H9 (cell line): ENCODE measurements at regions not wholly inside any gene's neighbourhood (a gene's known extent, or its start where the extent isn't known, plus 50 kb on each side); places are given as distances from the start of the nearest gene placed in this dataset.

Source experiments
- DNase-seq: peaks from one replicate; pipeline ENCODE4 v3.0.0-alpha.2; 2017
- H2AFZ ChIP-seq: one replicate; pipeline ENCODE4 v1.6.1; 2013; ENCODE audit warnings: mild to moderate bottlenecking, low read length, control low read depth, moderate library complexity
- H2AK5ac ChIP-seq: 2 replicates; pipeline ENCODE4 v1.6.1; 2013; ENCODE audit warnings: low read length, control low read depth, mixed read lengths; ENCODE audit not compliant: insufficient read length
- H2BK120ac ChIP-seq: one replicate; pipeline ENCODE4 v1.6.1; 2013; ENCODE audit warnings: low read depth, mild to moderate bottlenecking, low read length, control low read depth, inconsistent platforms; ENCODE audit not compliant: poor library complexity, severe bottlenecking
- H2BK12ac ChIP-seq: 2 replicates; pipeline ENCODE4 v1.6.1; 2013; ENCODE audit warnings: low read length, control low read depth, mixed read lengths, low read depth; ENCODE audit not compliant: insufficient read length
- H2BK15ac ChIP-seq: 2 replicates; pipeline ENCODE4 v1.6.1; 2013; ENCODE audit warnings: low read depth, low read length, control low read depth
- H2BK20ac ChIP-seq: one replicate; pipeline ENCODE4 v1.6.1; 2013; ENCODE audit warnings: low read depth, mild to moderate bottlenecking, low read length, control low read depth, inconsistent platforms; ENCODE audit not compliant: poor library complexity, severe bottlenecking
- H2BK5ac ChIP-seq: 2 replicates; pipeline ENCODE4 v1.6.1; 2013; ENCODE audit warnings: low read length, control low read depth, mixed read lengths; ENCODE audit not compliant: insufficient read length
- H3K14ac ChIP-seq: 2 replicates; pipeline ENCODE4 v1.6.1; 2013; ENCODE audit warnings: low read length, control low read depth; ENCODE audit not compliant: insufficient read depth
- H3K18ac ChIP-seq: 2 replicates; pipeline ENCODE4 v1.6.1; 2013; ENCODE audit warnings: low read depth, mild to moderate bottlenecking, mixed read lengths, low read length, control low read depth; ENCODE audit not compliant: insufficient read length
- H3K23ac ChIP-seq: 2 replicates; pipeline ENCODE4 v1.6.1; 2013; ENCODE audit warnings: low read length, control low read depth, mixed read lengths, low read depth; ENCODE audit not compliant: insufficient read length
- H3K23me2 ChIP-seq: 2 replicates; pipeline ENCODE4 v1.6.1; 2013; ENCODE audit warnings: low read depth, mild to moderate bottlenecking, mixed read lengths, low read length, control low read depth; ENCODE audit not compliant: insufficient read length, poor library complexity, severe bottlenecking
- H3K27ac ChIP-seq: 2 replicates; pipeline ENCODE4 v1.5.1; 2013; ENCODE audit warnings: low read length, control low read depth, mixed read lengths, low read depth; ENCODE audit not compliant: insufficient read length
- H3K27me3 ChIP-seq: 2 replicates; pipeline ENCODE4 v1.6.1; 2013; ENCODE audit warnings: low read length, control low read depth, inconsistent platforms; ENCODE audit not compliant: insufficient read depth
- H3K4ac ChIP-seq: 2 replicates; pipeline ENCODE4 v1.6.1; 2013; ENCODE audit warnings: low read depth, mild to moderate bottlenecking, control low read depth, inconsistent platforms, low read length, moderate library complexity
- H3K4me1 ChIP-seq: 2 replicates; pipeline ENCODE4 v1.6.1; 2013; ENCODE audit warnings: low read length, control low read depth, inconsistent platforms; ENCODE audit not compliant: insufficient read depth
- H3K4me2 ChIP-seq: 2 replicates; pipeline ENCODE4 v1.6.1; 2013; ENCODE audit warnings: low read length, control low read depth, mixed read lengths; ENCODE audit not compliant: insufficient read length, insufficient read depth
- H3K56ac ChIP-seq: 2 replicates; pipeline ENCODE4 v1.6.1; 2013; ENCODE audit warnings: low read depth, mild to moderate bottlenecking, mixed read lengths, low read length, control low read depth; ENCODE audit not compliant: insufficient read length
- H3K79me1 ChIP-seq: 2 replicates; pipeline ENCODE4 v1.6.1; 2013; ENCODE audit warnings: low read depth, mild to moderate bottlenecking, moderate library complexity, low read length, control low read depth, inconsistent platforms; ENCODE audit not compliant: insufficient read depth, poor library complexity, severe bottlenecking
- H3K79me2 ChIP-seq: 2 replicates; pipeline ENCODE4 v1.6.1; 2013; ENCODE audit warnings: low read length, control low read depth, inconsistent platforms; ENCODE audit not compliant: insufficient read depth
- H3K9ac ChIP-seq: 2 replicates; pipeline ENCODE4 v1.6.1; 2013; ENCODE audit warnings: low read length, control low read depth, mixed read lengths; ENCODE audit not compliant: insufficient read length; ENCODE audit errors: extremely low read depth
- H3K9me3 ChIP-seq: one replicate; pipeline ENCODE4 v1.6.1; 2013; ENCODE audit warnings: low read depth, low read length, inconsistent platforms; ENCODE audit not compliant: control insufficient read depth
- H3T11ph ChIP-seq: one replicate; pipeline ENCODE4 v1.6.1; 2013; ENCODE audit warnings: mild to moderate bottlenecking, low read length, control low read depth, inconsistent platforms
- H4K20me1 ChIP-seq: one replicate; pipeline ENCODE4 v1.6.1; 2013; ENCODE audit not compliant: control insufficient read depth, insufficient read length, insufficient read depth
- H4K5ac ChIP-seq: 2 replicates; pipeline ENCODE4 v1.6.1; 2013; ENCODE audit warnings: low read depth, mild to moderate bottlenecking, mixed read lengths, low read length, control low read depth; ENCODE audit not compliant: insufficient read length
- H4K8ac ChIP-seq: replicated peaks from 2 replicates; pipeline ENCODE4 v1.6.1; 2013; ENCODE audit warnings: low read length, control low read depth, mixed read lengths, low read depth; ENCODE audit not compliant: insufficient read length
- H4K91ac ChIP-seq: 2 replicates; pipeline ENCODE4 v1.6.1; 2013; ENCODE audit warnings: low read depth, mild to moderate bottlenecking, moderate library complexity, mixed read lengths, low read length, control low read depth; ENCODE audit not compliant: insufficient read length
- H3K27ac Mint-ChIP-seq, 3 experiments: 2 replicates in 2 of 3; 3 replicates in 1 of 3; pipeline ENCODE4 v1.8.0; 2020 to 2021; ENCODE audit warnings: mixed read lengths in 3 of 3, mild to moderate bottlenecking in 1 of 3, moderate library complexity in 1 of 3
- H3K27me3 Mint-ChIP-seq: 2 replicates; pipeline ENCODE4 v1.8.0; 2021; ENCODE audit warnings: low read depth, mild to moderate bottlenecking, moderate library complexity, mixed read lengths
- H3K36me3 Mint-ChIP-seq, 3 experiments: 2 replicates in 2 of 3; 3 replicates in 1 of 3; pipeline ENCODE4 v1.8.0; 2020 to 2021; ENCODE audit warnings: low read depth in 3 of 3, mixed read lengths in 3 of 3; ENCODE audit not compliant: insufficient read depth in 1 of 3
- H3K4me1 Mint-ChIP-seq, 2 experiments: 2 replicates each; pipeline ENCODE4 v1.8.0; 2020; ENCODE audit warnings: mixed read lengths in 2 of 2
- H3K4me3 Mint-ChIP-seq, 2 experiments: 2 replicates in 1 of 2; 3 replicates in 1 of 2; pipeline ENCODE4 v1.8.0; 2020 to 2021; ENCODE audit warnings: mild to moderate bottlenecking in 2 of 2, mixed read lengths in 2 of 2, moderate library complexity in 1 of 2
- H3K9me3 Mint-ChIP-seq, 2 experiments: 2 replicates in 1 of 2; 3 replicates in 1 of 2; pipeline ENCODE4 v1.8.0; 2020; ENCODE audit warnings: mild to moderate bottlenecking in 2 of 2, mixed read lengths in 2 of 2, moderate library complexity in 1 of 2
- WGBS: extraction: QIAGEN DNeasy Blood & Tissue Kit; methylation state at CpG from one replicate; pipeline ENCODE4 v1.1.7; 2013; ENCODE audit warnings: missing lambda C conversion rate, low lambda C conversion rate, mixed read lengths; ENCODE audit not compliant: insufficient read length; ENCODE audit errors: extremely low coverage; 5-methylcytosine and 5-hydroxymethylcytosine counted together
- TF ChIP-seq, protein P1 (sequence below): fragments of 200-600 bp; sonication (generic); conservative IDR thresholded peaks from 3 replicates; pipeline ENCODE4 v1.8.0; 2021; ENCODE audit warnings: antibody characterized with exemption, mild to moderate bottlenecking

DNA sequence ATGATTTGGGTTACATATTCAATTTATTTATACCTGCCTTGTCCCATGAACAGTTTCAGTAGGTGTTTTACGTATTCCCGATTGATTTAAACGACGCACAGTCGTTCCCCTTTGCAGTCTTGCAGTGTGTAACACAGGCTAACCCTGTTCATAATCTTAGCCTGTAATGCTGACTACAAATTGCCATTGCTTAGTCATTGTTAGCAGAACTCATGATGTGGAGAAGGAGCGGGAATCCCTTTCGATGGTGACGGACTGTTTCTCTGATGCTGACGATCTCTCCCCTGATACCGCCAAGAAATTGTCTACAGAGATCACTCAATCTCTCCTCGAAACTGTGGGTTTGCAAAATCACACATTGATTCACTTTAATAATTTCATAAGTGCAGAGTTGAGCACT, 93.2 kb downstream of the MRPL36 start:
- no peak overlapping the region for H2AFZ ChIP-seq
- H3K4me2 ChIP-seq, result no peak overlapping the region
- no peak overlapping the region for H2BK5ac ChIP-seq
- no peak overlapping the region for H2BK15ac ChIP-seq
- Mint-ChIP-seq H3K4me1 (peaks cover 26 to 29% of the 10 kb centered on the region in 2 experiments), H3K27ac (no peak overlapping the region), H3K9me3 (no peaks in the 10 kb centered on the region; a peak in 1 of 5 replicates), H3K36me3 (peaks cover 0 to 4% (median 0%) of the 10 kb centered on the region in 3 experiments; a peak in 2 of 7 replicates), H3K4me3 (no peak overlapping the region), H3K27me3 (peaks cover 38% of the 10 kb centered on the region)
- TF ChIP-seq, protein P1, sequence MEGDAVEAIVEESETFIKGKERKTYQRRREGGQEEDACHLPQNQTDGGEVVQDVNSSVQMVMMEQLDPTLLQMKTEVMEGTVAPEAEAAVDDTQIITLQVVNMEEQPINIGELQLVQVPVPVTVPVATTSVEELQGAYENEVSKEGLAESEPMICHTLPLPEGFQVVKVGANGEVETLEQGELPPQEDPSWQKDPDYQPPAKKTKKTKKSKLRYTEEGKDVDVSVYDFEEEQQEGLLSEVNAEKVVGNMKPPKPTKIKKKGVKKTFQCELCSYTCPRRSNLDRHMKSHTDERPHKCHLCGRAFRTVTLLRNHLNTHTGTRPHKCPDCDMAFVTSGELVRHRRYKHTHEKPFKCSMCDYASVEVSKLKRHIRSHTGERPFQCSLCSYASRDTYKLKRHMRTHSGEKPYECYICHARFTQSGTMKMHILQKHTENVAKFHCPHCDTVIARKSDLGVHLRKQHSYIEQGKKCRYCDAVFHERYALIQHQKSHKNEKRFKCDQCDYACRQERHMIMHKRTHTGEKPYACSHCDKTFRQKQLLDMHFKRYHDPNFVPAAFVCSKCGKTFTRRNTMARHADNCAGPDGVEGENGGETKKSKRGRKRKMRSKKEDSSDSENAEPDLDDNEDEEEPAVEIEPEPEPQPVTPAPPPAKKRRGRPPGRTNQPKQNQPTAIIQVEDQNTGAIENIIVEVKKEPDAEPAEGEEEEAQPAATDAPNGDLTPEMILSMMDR, result no peak
- H3K23me2 ChIP-seq, result no peaks in the 10 kb centered on the region
- H3K4ac ChIP-seq, result no peak overlapping the region
- H2BK120ac ChIP-seq, result no peak overlapping the region
- H3K56ac ChIP-seq, result no peak overlapping the region
- no peak overlapping the region for H3K23ac ChIP-seq
- WGBS, result no CpG with 5 or more reads among the region's 11 CpGs
- no peaks in the 10 kb centered on the region; the same call in 1 of the 2 replicates for H3K4me1 ChIP-seq
- no peaks in the 10 kb centered on the region for H3K79me1 ChIP-seq
- no peak for DNase-seq
- no peaks in the 10 kb centered on the region for H3K79me2 ChIP-seq
- H2BK12ac ChIP-seq, result no peak overlapping the region
- H3K9me3 ChIP-seq, result no peaks in the 10 kb centered on the region
- no peak overlapping the region for H4K8ac ChIP-seq
- H4K91ac ChIP-seq, result no peak overlapping the region
- no peaks in the 10 kb centered on the region; the same call in 1 of the 2 replicates for H3K27me3 ChIP-seq
- no peaks in the 10 kb centered on the region for H4K20me1 ChIP-seq
- no peak overlapping the region for H2BK20ac ChIP-seq
- no peak overlapping the region for H3K9ac ChIP-seq
- H4K5ac ChIP-seq, result no peak overlapping the region
- no peak overlapping the region for H3T11ph ChIP-seq
- H2AK5ac ChIP-seq, result no peak overlapping the region
- no peak overlapping the region for H3K18ac ChIP-seq
- no peak overlapping the region for H3K27ac ChIP-seq
- H3K14ac ChIP-seq, result no peak overlapping the region
